HG02588 (cell line): ENCODE measurements at regions not wholly inside any gene's neighbourhood (a gene's known extent, or its start where the extent isn't known, plus 50 kb on each side); places are given as distances from the start of the nearest gene placed in this dataset.

Experiments used
- ATAC-seq: cut with Tn5 transposase; IDR thresholded peaks from one replicate; pipeline ENCODE4 v1.9.1; 2021; ENCODE audit warnings: mild to moderate bottlenecking, moderate library complexity; ENCODE audit not compliant: unreplicated experiment

GRCh38 chr20:53750827-53751619 is 157.4 kb upstream of the ZNF217 start:
- peak; percentile 63 for ATAC-seq

- no peak for ATAC-seq
Measured at GRCh38 chr20:53749499-53749898, 155.9 kb upstream of the ZNF217 start.

GRCh38 chr20:53748821-53749421 is 155.3 kb upstream of the ZNF217 start:
- ATAC-seq, result no peak

GRCh38 chr20:53748176-53748575 is 154.5 kb upstream of the ZNF217 start:
- no peak for ATAC-seq

GRCh38 chr20:53743607-53744260 is 150.1 kb upstream of the ZNF217 start:
- ATAC-seq, result no peak

- no peak for ATAC-seq
Measured at GRCh38 chr20:53742685-53743081, 149.0 kb upstream of the ZNF217 start.

- no peak for ATAC-seq
Measured at GRCh38 chr20:53741726-53742028, 148.0 kb upstream of the ZNF217 start.

GRCh38 chr20:53739799-53740785 is 146.5 kb upstream of the ZNF217 start:
- ATAC-seq, result peak; percentile 55

- ATAC-seq, result no peak
Measured at GRCh38 chr20:53738945-53739798, 145.5 kb upstream of the ZNF217 start.

- no peak for ATAC-seq
Measured at GRCh38 chr20:53738039-53738944, 144.7 kb upstream of the ZNF217 start.

- no peak for ATAC-seq
Measured at GRCh38 chr20:53737396-53738038, 143.9 kb upstream of the ZNF217 start.

GRCh38 chr20:53736757-53737395 is 143.2 kb upstream of the ZNF217 start:
- no peak for ATAC-seq

GRCh38 chr20:53736122-53736756 is 142.6 kb upstream of the ZNF217 start:
- no peak for ATAC-seq

- ATAC-seq, result no peak
Measured at GRCh38 chr20:53735536-53736050, 142.0 kb upstream of the ZNF217 start.

- ATAC-seq, result no peak
Measured at GRCh38 chr20:53734006-53734688, 140.5 kb upstream of the ZNF217 start.

GRCh38 chr20:53731595-53731994 is 138.0 kb upstream of the ZNF217 start:
- ATAC-seq, result no peak

GRCh38 chr20:53728359-53728758 is 134.7 kb upstream of the ZNF217 start:
- ATAC-seq, result no peak
